Fibroblast of skin of left quadriceps (primary cell): ENCODE measurements at regions not wholly inside any gene's neighbourhood (a gene's known extent, or its start where the extent isn't known, plus 50 kb on each side); places are given as distances from the start of the nearest gene placed in this dataset.

Experiments used
- DNase-seq, 2 experiments: peaks; one replicate each; pipeline ENCODE4 v3.0.0-alpha.2; 2013; ENCODE audit warnings: low read depth in 2 of 2

DNA sequence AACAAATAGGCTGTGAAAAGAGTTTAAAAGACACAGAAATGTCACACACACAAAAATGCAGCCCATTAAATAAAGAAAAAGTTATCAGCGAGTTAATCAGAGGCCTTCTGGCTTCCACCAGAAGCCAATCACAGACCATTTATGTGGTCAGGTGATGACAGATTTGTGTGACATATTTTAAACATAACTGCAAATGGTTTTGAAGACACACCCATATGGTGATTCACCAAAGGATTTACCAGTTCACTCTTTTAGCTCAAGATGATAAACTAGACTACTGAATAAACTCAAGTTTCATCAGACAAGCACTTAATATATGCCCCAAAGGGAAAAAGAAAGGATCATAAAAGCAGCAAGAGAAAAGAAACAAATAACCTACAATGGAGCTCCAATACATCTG, 181.2 kb downstream of the SPANXN4 start:
- DNase-seq: no peak

DNA sequence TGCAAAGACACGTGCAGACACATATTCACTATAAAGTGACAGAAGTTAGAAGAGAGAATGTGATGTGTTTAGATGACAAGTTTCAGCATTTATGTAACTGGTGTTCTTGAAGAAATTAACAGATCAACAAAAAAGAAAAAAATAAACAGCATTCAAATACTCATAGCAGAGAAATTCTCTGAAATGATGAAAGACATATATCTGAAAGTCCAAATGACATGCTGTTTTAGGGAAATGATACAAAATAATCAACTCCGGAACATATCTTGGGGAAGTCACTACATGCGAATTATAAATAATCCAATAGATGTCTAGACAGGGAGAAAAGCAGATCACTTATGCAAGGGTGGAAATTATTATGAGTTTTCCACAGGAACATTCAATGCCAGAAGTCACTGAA, 146.0 kb downstream of the SPANXN4 start:
- no peak for DNase-seq

DNA sequence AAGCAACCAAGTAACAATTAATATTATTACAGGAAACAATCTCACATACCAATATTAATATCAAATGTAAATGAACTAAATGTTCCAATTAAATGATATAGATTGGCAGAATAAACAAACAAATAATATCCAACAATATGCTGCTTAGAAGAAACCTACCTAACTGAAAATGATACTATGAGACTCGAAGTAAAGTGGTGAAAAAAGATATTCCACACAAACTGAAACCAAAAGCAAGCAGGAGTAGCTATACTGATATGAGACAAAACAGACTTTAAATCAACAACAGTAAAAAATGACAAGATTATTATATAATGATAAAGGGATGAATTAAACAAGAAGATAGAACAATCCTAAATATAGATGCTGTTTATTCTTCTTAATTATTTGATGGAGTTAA, 140.1 kb downstream of the SPANXN4 start:
- DNase-seq: no peak

DNA sequence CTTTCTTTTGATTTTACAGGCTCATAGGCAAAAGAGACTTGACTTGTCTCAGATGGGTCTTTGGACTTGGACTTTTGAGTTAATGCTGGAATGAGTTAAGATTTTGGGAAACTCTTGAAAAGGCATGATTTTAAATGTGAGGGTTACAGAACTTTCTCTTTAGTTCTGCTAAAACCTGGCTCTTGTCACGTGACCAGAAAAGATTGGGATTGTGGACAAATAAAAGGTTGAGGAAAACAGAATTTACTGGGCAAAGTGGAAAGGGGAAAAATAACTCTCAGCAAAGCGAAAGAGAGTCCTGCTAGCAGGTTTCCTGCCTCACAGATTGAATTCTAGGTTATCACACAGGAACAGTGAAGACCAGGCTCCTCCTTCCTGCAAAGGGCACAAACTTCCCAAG, 114.0 kb downstream of the SPANXN4 start:
- no peak for DNase-seq

DNA sequence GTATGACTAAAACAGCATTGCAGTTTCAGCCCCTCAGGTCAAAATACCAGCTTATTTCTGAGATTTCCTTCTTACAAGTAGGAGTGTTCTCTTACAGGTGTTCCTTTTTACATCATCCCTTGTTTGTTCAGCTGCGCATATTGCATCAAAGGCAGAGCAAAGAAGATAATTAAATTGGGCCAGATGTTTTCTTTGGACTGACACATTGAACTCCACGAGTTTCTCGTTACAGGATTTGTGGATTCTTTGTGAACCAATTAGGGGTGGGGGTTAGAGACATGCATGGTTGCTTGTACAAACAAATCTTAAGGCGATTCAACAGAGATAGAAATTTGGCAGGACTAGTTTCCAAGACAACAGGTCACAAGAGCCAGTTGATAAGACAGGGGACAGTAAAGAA, 95.7 kb downstream of the SPANXN4 start:
- DNase-seq: no peak

DNA sequence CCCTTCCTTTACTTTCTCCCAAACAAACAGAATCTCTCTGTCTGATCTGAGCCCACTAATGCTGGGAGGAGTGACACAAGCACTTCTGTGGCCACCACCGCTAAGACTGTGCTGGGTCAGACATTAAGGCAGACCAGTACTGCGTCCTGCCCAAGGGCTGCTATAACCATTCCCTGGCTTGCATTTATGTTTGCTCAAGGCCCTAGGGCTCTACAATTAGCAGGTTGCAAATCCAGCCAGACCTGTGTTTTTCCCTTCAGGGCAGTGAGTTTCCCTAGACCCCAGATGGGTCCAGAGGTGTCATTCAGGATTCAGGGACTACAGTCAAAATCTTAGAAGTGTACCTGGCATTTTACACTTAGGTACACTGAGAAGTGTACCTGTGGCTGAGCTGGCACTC, 89.7 kb downstream of the SPANXN4 start:
- DNase-seq: no peak

DNA sequence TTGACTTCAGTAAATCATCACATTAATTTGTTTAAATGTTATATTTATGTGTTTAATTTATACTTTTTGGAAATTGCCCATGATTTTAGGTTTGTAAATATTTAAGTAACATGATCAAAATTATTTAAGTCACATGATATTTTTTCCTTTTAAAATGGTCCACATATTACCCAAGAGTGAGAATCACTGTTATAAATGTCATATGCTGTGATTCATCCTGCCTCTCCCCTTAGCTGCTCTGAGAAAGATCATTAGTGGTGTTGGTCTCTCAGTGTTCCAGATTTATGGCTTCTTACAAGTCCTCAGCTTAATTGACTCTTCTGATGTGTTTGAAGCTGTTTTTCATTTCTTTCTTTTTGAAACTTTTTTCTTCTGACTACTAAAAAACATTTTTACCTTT, 70.1 kb downstream of the SPANXN4 start:
- no peak for DNase-seq

DNA sequence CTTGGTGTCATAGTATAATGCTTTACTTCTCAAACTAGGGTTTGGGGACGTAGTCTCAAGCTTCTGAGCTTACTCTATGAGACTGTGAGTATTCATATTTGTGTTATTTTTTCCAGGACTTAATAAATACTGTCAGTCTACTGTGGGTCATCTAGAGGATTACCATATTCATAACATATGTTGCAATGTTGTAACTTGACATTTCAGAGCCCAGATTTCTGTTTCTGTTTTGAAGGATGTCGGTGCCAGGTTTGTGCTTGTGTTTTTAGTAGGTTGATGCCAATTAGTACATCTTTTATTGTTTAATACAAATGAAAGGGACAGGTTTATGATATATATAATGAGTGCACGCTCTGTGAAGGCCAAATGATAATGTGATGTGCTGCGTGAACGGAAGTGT, 69.6 kb downstream of the SPANXN4 start:
- DNase-seq: no peak

DNA sequence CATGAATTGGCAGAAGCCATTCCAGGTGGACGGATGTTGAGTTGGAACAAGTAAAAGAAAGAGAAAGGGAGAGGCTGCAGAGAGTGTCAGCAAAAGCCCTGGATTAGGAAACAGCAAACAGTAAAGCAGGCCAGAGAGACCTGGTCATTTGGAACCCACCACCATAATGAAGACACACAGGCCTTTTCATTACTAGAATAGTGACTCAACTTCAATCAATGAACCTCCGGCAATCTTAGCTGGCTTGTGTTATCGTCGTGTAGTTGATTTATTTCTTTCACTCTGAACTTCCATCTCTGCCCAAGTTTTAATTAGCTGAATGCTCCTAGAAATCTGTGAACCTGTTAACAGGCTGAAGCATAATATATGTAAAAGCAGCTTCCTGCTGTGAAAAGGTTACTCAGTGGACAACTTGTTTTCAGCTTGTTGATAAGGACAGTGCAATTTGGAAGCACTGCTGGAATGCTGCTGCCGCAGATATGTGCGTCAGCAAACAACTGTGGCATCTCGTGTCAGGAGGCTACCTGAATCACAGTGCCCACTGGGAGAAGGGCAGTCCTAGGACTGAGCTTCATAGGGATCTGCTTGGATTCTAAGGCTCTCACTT, 68.8 kb downstream of the SPANXN4 start:
- DNase-seq: no peak
